GM12878 (cell line): ENCODE measurements at regions not wholly inside any gene's neighbourhood (a gene's known extent, or its start where the extent isn't known, plus 50 kb on each side); places are given as distances from the start of the nearest gene placed in this dataset.

Source experiments
- ATAC-seq: fragments of 200-7000 bp; cut with Tn5 transposase; 3 replicates; pipeline ENCODE4 v1.9.1; 2020; ENCODE audit warnings: mild to moderate bottlenecking, moderate library complexity
- BruUV-seq: library from RNA; stranded (reverse); fragments of 400-500 nt; replicated peaks from 2 replicates; lab custom pipeline; 2021; lab: Mats Ljungman, UMichigan
- CTCF ChIA-PET: fragments of 300-600 bp; sonication (Branson Sonifier 250); formaldehyde crosslinking; extraction: SDS; loops from one replicate; lab custom pipeline; 2021; ENCODE audit warnings: inconsistent platforms; lab: Yijun Ruan, JAX
- POLR2A ChIA-PET: fragments of 350-600 bp; formaldehyde crosslinking; extraction: SDS; loops from one replicate; lab custom pipeline; 2021; ENCODE audit warnings: inconsistent platforms; lab: Charles Lee
- RAD21 ChIA-PET: fragments of 300-600 bp; sonication (Branson Sonifier 250); formaldehyde crosslinking; loops from one replicate; lab custom pipeline; 2023; ENCODE audit warnings: antibody characterized with exemption; ENCODE audit not compliant: unreplicated experiment; lab: Charles Lee
- SMC1A ChIA-PET: fragments of 300-600 bp; sonication (Branson Sonifier 250); formaldehyde crosslinking; loops from one replicate; lab custom pipeline; 2023; ENCODE audit not compliant: unreplicated experiment, uncharacterized antibody; lab: Charles Lee
- DNase-seq: peaks from one replicate; pipeline ENCODE4 v3.0.0-alpha.2; 2011; ENCODE audit warnings: low read depth, low spot score
- FAIRE-seq: peaks from 3 replicates; lab custom pipeline; 2011; peaks lifted over from hg19 to GRCh38; lab: Jason Lieb, UNC
- H2AFZ ChIP-seq: 2 replicates; pipeline ENCODE4 v1.6.0; 2011; ENCODE audit warnings: low read depth, low read length, control low read depth; ENCODE audit not compliant: control insufficient read depth
- H3K27ac ChIP-seq: 2 replicates; pipeline ENCODE4 v1.5.1; 2011; ENCODE audit warnings: control low read depth; ENCODE audit not compliant: control insufficient read depth, insufficient read depth
- H3K27me3 ChIP-seq, 2 experiments: replicated peaks in 1 of 2; 2 replicates each; pipeline versions ENCODE4 v1.6.0 to v1.6.1; 2011; ENCODE audit warnings: low read length in 1 of 2; ENCODE audit not compliant: control insufficient read depth in 2 of 2, insufficient read depth in 2 of 2
- H3K36me3 ChIP-seq, 2 experiments: 2 replicates each; pipeline ENCODE4 v1.5.1; 2011; ENCODE audit warnings: low read length in 1 of 2; ENCODE audit not compliant: control insufficient read depth in 2 of 2, insufficient read depth in 2 of 2
- H3K4me1 ChIP-seq: 2 replicates; pipeline ENCODE4 v1.6.1; 2011; ENCODE audit warnings: mild to moderate bottlenecking, low read length, moderate library complexity, mixed read lengths; ENCODE audit not compliant: control insufficient read depth, insufficient read depth
- H3K4me2 ChIP-seq: 2 replicates; pipeline ENCODE4 v1.6.0; 2011; ENCODE audit warnings: control low read depth; ENCODE audit not compliant: control insufficient read depth, insufficient read depth
- H3K4me3 ChIP-seq: fragments of 200-600 bp; sonication (generic); 2 replicates; pipeline ENCODE4 v1.5.1; 2016
- H3K79me2 ChIP-seq: 2 replicates; pipeline ENCODE4 v1.6.0; 2011; ENCODE audit warnings: low read length; ENCODE audit not compliant: control insufficient read depth, insufficient read depth
- H3K9ac ChIP-seq: 2 replicates; pipeline ENCODE4 v1.8.0; 2011; ENCODE audit warnings: low read length, control low read depth, mixed read lengths; ENCODE audit not compliant: control insufficient read depth, insufficient read depth
- H3K9me3 ChIP-seq: replicated peaks from 3 replicates; pipeline ENCODE4 v1.5.1; 2011; ENCODE audit warnings: mild to moderate bottlenecking, low read length; ENCODE audit not compliant: control insufficient read depth, insufficient read depth
- H4K20me1 ChIP-seq: 2 replicates; pipeline ENCODE4 v1.6.0; 2011; ENCODE audit not compliant: control insufficient read depth, insufficient read depth
- CEBPZ ChIP-seq: fragments of 150-350 bp; IDR thresholded peaks from 2 replicates; pipeline ENCODE4 v1.6.1; 2016; ENCODE audit warnings: low read depth, low read length
- CHD4 ChIP-seq: fragments of 200-600 bp; sonication (generic); IDR thresholded peaks from 2 replicates; pipeline ENCODE4 v1.6.1; 2016; ENCODE audit warnings: mild to moderate bottlenecking
- CREM ChIP-seq: IDR thresholded peaks from 2 replicates; pipeline ENCODE4 v1.6.1; 2014; ENCODE audit warnings: antibody characterized with exemption, low read depth
- DPF2 ChIP-seq: fragments of 450-650 bp; IDR thresholded peaks from 2 replicates; pipeline ENCODE4 v1.6.1; 2017; ENCODE audit warnings: mild to moderate bottlenecking
- FOS ChIP-seq: IDR thresholded peaks from 3 replicates; pipeline ENCODE4 v1.6.1; 2011; ENCODE audit warnings: borderline replicate concordance; ENCODE audit not compliant: insufficient read length; ENCODE audit errors: extremely low read depth
- GATAD2B ChIP-seq: fragments of 450-650 bp; conservative IDR thresholded peaks from 2 replicates; pipeline ENCODE4 v1.6.1; 2017; ENCODE audit warnings: low read depth, mild to moderate bottlenecking, moderate library complexity
- HCFC1 ChIP-seq: fragments of 150-350 bp; IDR thresholded peaks from 2 replicates; pipeline ENCODE4 v1.6.1; 2014; ENCODE audit warnings: low read length
- LARP7 ChIP-seq: fragments of 450-650 bp; IDR thresholded peaks from 2 replicates; pipeline ENCODE4 v1.6.1; 2017; ENCODE audit warnings: mild to moderate bottlenecking
- MYB ChIP-seq: fragments of 150-350 bp; IDR thresholded peaks from 2 replicates; pipeline ENCODE4 v1.6.1; 2014; ENCODE audit warnings: mild to moderate bottlenecking, low read depth, low read length, borderline replicate concordance
- NFXL1 ChIP-seq: fragments of 450-650 bp; IDR thresholded peaks from 2 replicates; pipeline ENCODE4 v1.6.1; 2017; ENCODE audit warnings: antibody characterized with exemption, mild to moderate bottlenecking, borderline replicate concordance
- PRDM15 ChIP-seq: fragments of 450-650 bp; formaldehyde crosslinking; IDR thresholded peaks from 2 replicates; pipeline ENCODE4 v1.4.0; 2020; ENCODE audit warnings: mild to moderate bottlenecking, moderate library complexity
- RFX5 ChIP-seq: IDR thresholded peaks from 2 replicates; pipeline ENCODE4 v1.6.1; 2011; ENCODE audit warnings: low read depth, low read length, improper control_type of control experiment
- SMC3 ChIP-seq: IDR thresholded peaks from 2 replicates; pipeline ENCODE4 v1.6.1; 2011; ENCODE audit warnings: low read length, improper control_type of control experiment, borderline replicate concordance
- SPI1 ChIP-seq: IDR thresholded peaks from 2 replicates; pipeline ENCODE4 v1.6.1; 2011; ENCODE audit warnings: low read depth, mild to moderate bottlenecking, low read length, moderate library complexity, borderline replicate concordance; ENCODE audit not compliant: insufficient read depth
- SREBF2 ChIP-seq: IDR thresholded peaks from 2 replicates; pipeline ENCODE4 v1.6.1; 2012; ENCODE audit warnings: mild to moderate bottlenecking, low read length
- SUZ12 ChIP-seq: fragments of 200-600 bp; sonication (generic); IDR thresholded peaks from one replicate; pipeline ENCODE4 v1.6.1; 2018; ENCODE audit warnings: antibody characterized with exemption, mild to moderate bottlenecking; ENCODE audit not compliant: unreplicated experiment
- ZBTB33 ChIP-seq: fragments of 450-650 bp; IDR thresholded peaks from 2 replicates; pipeline ENCODE4 v1.6.1; 2017; ENCODE audit warnings: mild to moderate bottlenecking
- in situ Hi-C: fragments of 300-500 bp; cut with MboI; formaldehyde crosslinking; loops from 9 replicates; pipeline ENCODE4 v1.14.3; 2018; ENCODE audit warnings: mixed read lengths
- intact Hi-C: fragments of 100-400 bp; cut with micrococcal nuclease; formaldehyde crosslinking; loops from one replicate; pipeline ENCODE4 v1.14.2; 2022; ENCODE audit not compliant: unreplicated experiment

GRCh38 chr10:52517012-52517411 lies 202.9 kb downstream of the DKK1 start (continued):
- no peak for TF ChIP-seq ZBTB33
- no peak for TF ChIP-seq SREBF2
- TF ChIP-seq CREM: no peak
- TF ChIP-seq NFXL1: no peak
- no peak for TF ChIP-seq HCFC1
- no peak for TF ChIP-seq GATAD2B
- TF ChIP-seq LARP7: no peak

- in situ Hi-C loops: no loop called here
- Histone ChIP-seq H3K9ac (no peak overlapping the region), H3K9me3 (no peaks in the 10 kb centered on the region), H3K4me1 (no peaks in the 10 kb centered on the region), H3K27ac (no peak overlapping the region), H3K79me2 (no peaks in the 10 kb centered on the region), H2AFZ (no peak overlapping the region), H3K4me3 (no peak overlapping the region), H4K20me1 (no peaks in the 10 kb centered on the region), H3K4me2 (no peak overlapping the region), H3K27me3 (no peaks in the 10 kb centered on the region), H3K36me3 (no peaks in the 10 kb centered on the region)
- ATAC-seq (no peak), FAIRE-seq (no peak), DNase-seq (no peak)
- no TSS peak for BruUV-seq
- ChIA-PET SMC1A (no interaction called here), CTCF (no interaction called here), RAD21 (interaction anchor here (0.8 kb wide), 1 partner anchor 12 kb away, joined by 3 read pairs; no protein-coding TSS in a partner anchor), POLR2A (interaction anchor here (0.6 kb wide), 1 partner anchor 115 kb away, joined by 3 read pairs; no protein-coding TSS in a partner anchor)
- intact Hi-C loops: no loop called here
- TF ChIP-seq MYB (no peak), CEBPZ (no peak), PRDM15 (no peak), SMC3 (no peak), DPF2 (no peak), RFX5 (no peak), GATAD2B (no peak), SUZ12 (no peak), FOS (no peak), CHD4 (no peak), SPI1 (no peak)
Measured at GRCh38 chr10:52523696-52524095, 209.6 kb downstream of the DKK1 start.
